SK-N-SH (cell line): ENCODE measurements at regions not wholly inside any gene's neighbourhood (a gene's known extent, or its start where the extent isn't known, plus 50 kb on each side); places are given as distances from the start of the nearest gene placed in this dataset.

ENCODE experiments used
- CTCF ChIA-PET: fragments of 300-600, 350-600 bp; formaldehyde crosslinking; extraction: SDS; loops from one replicate; lab custom pipeline; 2021; lab: Yijun Ruan, JAX
- POLR2A ChIA-PET: fragments of 350-600 bp; sonication (Branson Sonifier 250); formaldehyde crosslinking; extraction: SDS; loops from one replicate; lab custom pipeline; 2020; ENCODE audit warnings: antibody characterized with exemption, inconsistent platforms; lab: Yijun Ruan, JAX
- DNase-seq: peaks from one replicate; pipeline ENCODE4 v3.0.0; 2012
- H2AFZ ChIP-seq: fragments of 200-600 bp; sonication (generic); 2 replicates; pipeline ENCODE4 v1.8.1; 2016; ENCODE audit warnings: antibody characterized with exemption, mild to moderate bottlenecking, low read depth
- H3F3A ChIP-seq: fragments of 200-600 bp; sonication (generic); replicated peaks from 2 replicates; pipeline ENCODE3; 2016; ENCODE audit warnings: antibody characterized with exemption, mild to moderate bottlenecking; ENCODE audit not compliant: insufficient read depth
- H3K27ac ChIP-seq, 2 experiments: fragments of 200-500 bp in 1 of 2; fragments of 200-600 bp in 1 of 2; sonication (Bioruptor generic) in 1 of 2; sonication (generic), shearing (Covaris generic) in 1 of 2; 2 replicates each; pipeline versions ENCODE4 v1.5.1 to v1.6.1; 2014 to 2016; ENCODE audit warnings: low read depth in 2 of 2, inconsistent platforms in 1 of 2, low read length in 1 of 2, mild to moderate bottlenecking in 1 of 2, mixed read lengths in 1 of 2
- H3K27me3 ChIP-seq: fragments of 200-600 bp; sonication (generic), shearing (Covaris generic); 2 replicates; pipeline ENCODE4 v1.6.1; 2016; ENCODE audit warnings: mixed run types; ENCODE audit not compliant: insufficient read depth
- H3K36me3 ChIP-seq, 2 experiments: fragments of 200-500 bp in 1 of 2; fragments of 200-600 bp in 1 of 2; sonication (Bioruptor generic) in 1 of 2; sonication (generic) in 1 of 2; replicated peaks in 1 of 2; 2 replicates each; pipeline versions ENCODE3 to v1.5.1; 2014 to 2016; ENCODE audit warnings: low read length in 1 of 2, mild to moderate bottlenecking in 1 of 2; ENCODE audit not compliant: insufficient read depth in 2 of 2, control insufficient read depth in 1 of 2
- H3K4me1 ChIP-seq, 2 experiments: fragments of 200-500 bp in 1 of 2; fragments of 200-600 bp in 1 of 2; sonication (Bioruptor generic) in 1 of 2; sonication (generic), shearing (Covaris generic) in 1 of 2; 2 replicates each; pipeline versions ENCODE4 v1.5.1 to v1.6.1; 2014 to 2016; ENCODE audit warnings: low read depth in 1 of 2, low read length in 1 of 2, mixed run types in 1 of 2; ENCODE audit not compliant: insufficient read depth in 2 of 2, control insufficient read depth in 1 of 2
- H3K4me2 ChIP-seq: fragments of 200-600 bp; sonication (generic), shearing (Covaris generic); 2 replicates; pipeline ENCODE4 v1.6.1; 2017; ENCODE audit warnings: mixed run types
- H3K4me3 ChIP-seq, 2 experiments: fragments of 200-500 bp in 1 of 2; fragments of 200-600 bp in 1 of 2; sonication (Bioruptor generic) in 1 of 2; sonication (generic), shearing (Covaris generic) in 1 of 2; 2 replicates each; pipeline versions ENCODE4 v1.5.1 to v1.8.1; 2014 to 2016; ENCODE audit warnings: low read depth in 2 of 2, inconsistent platforms in 1 of 2, low read length in 1 of 2, mild to moderate bottlenecking in 1 of 2, mixed read lengths in 1 of 2, moderate library complexity in 1 of 2
- H3K79me2 ChIP-seq: fragments of 200-600 bp; sonication (generic); 2 replicates; pipeline ENCODE4 v1.8.1; 2017; ENCODE audit warnings: mild to moderate bottlenecking; ENCODE audit not compliant: insufficient read depth
- H3K9ac ChIP-seq: fragments of 200-600 bp; sonication (generic); 2 replicates; pipeline ENCODE4 v1.6.1; 2017; ENCODE audit warnings: mixed run types
- H3K9me2 ChIP-seq: fragments of 200-600 bp; sonication (generic); 2 replicates; pipeline ENCODE4 v1.6.1; 2017; ENCODE audit warnings: mixed run types
- H3K9me3 ChIP-seq: fragments of 200-600 bp; sonication (generic); 2 replicates; pipeline ENCODE4 v1.6.1; 2017; ENCODE audit warnings: mixed run types, mild to moderate bottlenecking, moderate library complexity
- H4K20me1 ChIP-seq: fragments of 200-600 bp; sonication (generic); 2 replicates; pipeline ENCODE4 v1.6.1; 2017; ENCODE audit warnings: mild to moderate bottlenecking, mixed run types; ENCODE audit not compliant: insufficient read depth
- CHD2 ChIP-seq: fragments of 150-350 bp; IDR thresholded peaks from 2 replicates; pipeline ENCODE4 v1.6.1; 2018; ENCODE audit warnings: low read length; ENCODE audit not compliant: partially characterized antibody
- ELF1 ChIP-seq: IDR thresholded peaks from 2 replicates; pipeline ENCODE4 v1.4.0; 2012
- EP300 ChIP-seq, 2 experiments: IDR thresholded peaks; 2 replicates each; pipeline versions ENCODE4 v1.4.0 to v1.6.1; 2012; ENCODE audit warnings: borderline replicate concordance in 1 of 2, low read depth in 1 of 2, low read length in 1 of 2
- FOSL2 ChIP-seq: IDR thresholded peaks from 2 replicates; pipeline ENCODE4 v1.4.0; 2012; ENCODE audit warnings: low read depth, mild to moderate bottlenecking, moderate library complexity, borderline replicate concordance
- FOXJ3 ChIP-seq: sonication (generic); formaldehyde crosslinking; IDR thresholded peaks from 2 replicates; pipeline ENCODE4 v1.5.1; 2020; ENCODE audit warnings: mild to moderate bottlenecking, missing genetic modification reagents
- GABPA ChIP-seq: IDR thresholded peaks from 2 replicates; pipeline ENCODE4 v1.4.0; 2012; ENCODE audit warnings: low read depth, mild to moderate bottlenecking
- JUND ChIP-seq: IDR thresholded peaks from 2 replicates; pipeline ENCODE4 v1.4.0; 2012
- NFIC ChIP-seq: IDR thresholded peaks from 2 replicates; pipeline ENCODE4 v1.4.0; 2012; ENCODE audit warnings: borderline replicate concordance
- NRF1 ChIP-seq: IDR thresholded peaks from 2 replicates; pipeline ENCODE4 v1.6.1; 2012; ENCODE audit warnings: low read depth, mild to moderate bottlenecking, low read length
- POLR2AphosphoS5 ChIP-seq: IDR thresholded peaks from 2 replicates; pipeline ENCODE4 v1.6.1; 2012; ENCODE audit warnings: low read depth, low read length
- RFX5 ChIP-seq: IDR thresholded peaks from 2 replicates; pipeline ENCODE4 v1.6.1; 2012; ENCODE audit warnings: mild to moderate bottlenecking, improper control_type of control experiment, low read length
- RXRA ChIP-seq: IDR thresholded peaks from 2 replicates; pipeline ENCODE4 v1.4.0; 2012; ENCODE audit warnings: low read depth, mild to moderate bottlenecking, borderline replicate concordance
- SIN3A ChIP-seq: IDR thresholded peaks from 2 replicates; pipeline ENCODE4 v1.6.1; 2012; ENCODE audit warnings: low read depth, mild to moderate bottlenecking, low read length, moderate library complexity, borderline replicate concordance
- TAF1 ChIP-seq: IDR thresholded peaks from 2 replicates; pipeline ENCODE4 v1.6.1; 2012; ENCODE audit warnings: low read depth, mild to moderate bottlenecking, low read length, moderate library complexity, borderline replicate concordance
- TCF12 ChIP-seq: IDR thresholded peaks from 2 replicates; pipeline ENCODE4 v1.4.0; 2012
- TEAD4 ChIP-seq: IDR thresholded peaks from 2 replicates; pipeline ENCODE4 v1.4.0; 2012; ENCODE audit warnings: mild to moderate bottlenecking, borderline replicate concordance; ENCODE audit not compliant: insufficient read depth
- WGBS: methylation state at CpG from one replicate; pipeline ENCODE4 v1.1.6; 2017; ENCODE audit warnings: low lambda C conversion rate; 5-methylcytosine and 5-hydroxymethylcytosine counted together
- TF ChIP-seq, protein P1 (sequence below): IDR thresholded peaks from 2 replicates; pipeline ENCODE4; 2012
- TF ChIP-seq, protein P2 (sequence below): IDR thresholded peaks from 2 replicates; pipeline ENCODE4 v1.4.0; 2012; ENCODE audit warnings: low read depth
- TF ChIP-seq, protein P3 (sequence below): fragments of 200-600 bp; sonication (generic); IDR thresholded peaks from 2 replicates; pipeline ENCODE4 v1.6.1; 2017; ENCODE audit warnings: antibody characterized with exemption, mild to moderate bottlenecking, moderate library complexity
- TF ChIP-seq, protein P4 (sequence below): IDR thresholded peaks from 2 replicates; pipeline ENCODE4 v1.4.0; 2012; ENCODE audit warnings: low read depth, borderline replicate concordance

DNA sequence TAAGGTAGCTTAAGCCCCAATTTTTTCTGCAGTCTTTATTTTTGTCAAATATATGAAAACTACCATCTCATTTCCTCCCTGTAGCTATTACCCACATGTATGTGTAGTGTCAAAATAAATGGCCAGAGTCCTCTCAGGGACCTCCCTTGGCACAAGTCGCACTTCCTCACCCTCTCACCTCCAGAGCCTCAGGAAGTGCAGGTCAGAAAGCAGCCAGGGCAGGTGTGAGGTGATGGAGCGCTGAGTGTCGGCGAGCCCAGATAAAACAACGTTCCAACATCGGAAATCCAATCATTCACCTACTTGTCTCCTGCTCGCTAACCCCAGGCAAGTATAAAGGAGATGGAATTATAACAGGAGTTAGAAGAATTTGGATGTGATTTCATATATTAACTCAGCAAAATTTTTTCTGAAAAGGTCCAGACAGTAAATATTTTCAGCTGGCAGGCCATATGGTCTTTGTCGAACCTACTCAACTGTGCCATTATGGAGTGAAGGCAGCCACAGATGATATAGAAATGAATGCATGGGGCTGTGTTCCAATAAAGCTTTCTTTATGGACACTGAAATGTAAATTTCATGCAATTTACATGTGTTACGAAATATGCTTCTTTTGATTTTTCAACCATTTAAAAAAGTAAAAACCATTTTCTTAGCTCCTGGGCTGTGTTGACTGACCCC, 76.8 kb upstream of the ERG start:
- CTCF ChIA-PET, result no interaction called here
- Histone ChIP-seq H3K9me3 (no peaks in the 10 kb centered on the region), H3K9me2 (no peaks in the 10 kb centered on the region), H3K4me1 (no peaks in the 10 kb centered on the region; a peak in 1 of 4 replicates), H3K4me3 (no peak overlapping the region), H3F3A (no peaks in the 10 kb centered on the region), H3K27me3 (peaks cover 10% of the 10 kb centered on the region; the same call in 1 of the 2 replicates), H3K79me2 (no peaks in the 10 kb centered on the region), H3K9ac (no peak overlapping the region), H2AFZ (no peak overlapping the region), H3K4me2 (no peak overlapping the region), H3K36me3 (no peaks in the 10 kb centered on the region), H3K27ac (no peak overlapping the region), H4K20me1 (no peaks in the 10 kb centered on the region)
- WGBS, result 62% methylated on average over 9 of the region's 9 CpGs
- no peak for TF ChIP-seq EP300 (IDR thresholded peaks at IDR 0.05; ENCODE audit: borderline replicate concordance in 1 of 2, low read depth in 1 of 2, low read length in 1 of 2)
- TF ChIP-seq, protein P1, sequence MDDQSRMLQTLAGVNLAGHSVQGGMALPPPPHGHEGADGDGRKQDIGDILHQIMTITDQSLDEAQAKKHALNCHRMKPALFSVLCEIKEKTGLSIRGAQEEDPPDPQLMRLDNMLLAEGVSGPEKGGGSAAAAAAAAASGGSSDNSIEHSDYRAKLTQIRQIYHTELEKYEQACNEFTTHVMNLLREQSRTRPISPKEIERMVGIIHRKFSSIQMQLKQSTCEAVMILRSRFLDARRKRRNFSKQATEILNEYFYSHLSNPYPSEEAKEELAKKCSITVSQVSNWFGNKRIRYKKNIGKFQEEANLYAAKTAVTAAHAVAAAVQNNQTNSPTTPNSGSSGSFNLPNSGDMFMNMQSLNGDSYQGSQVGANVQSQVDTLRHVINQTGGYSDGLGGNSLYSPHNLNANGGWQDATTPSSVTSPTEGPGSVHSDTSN, result no peak
- TF ChIP-seq TCF12, result no peak
- TF ChIP-seq GABPA, result no peak
- no peak for TF ChIP-seq FOSL2
- TF ChIP-seq, protein P2, sequence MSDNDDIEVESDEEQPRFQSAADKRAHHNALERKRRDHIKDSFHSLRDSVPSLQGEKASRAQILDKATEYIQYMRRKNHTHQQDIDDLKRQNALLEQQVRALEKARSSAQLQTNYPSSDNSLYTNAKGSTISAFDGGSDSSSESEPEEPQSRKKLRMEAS, result no peak
- TF ChIP-seq NRF1, result no peak
- TF ChIP-seq, protein P3, sequence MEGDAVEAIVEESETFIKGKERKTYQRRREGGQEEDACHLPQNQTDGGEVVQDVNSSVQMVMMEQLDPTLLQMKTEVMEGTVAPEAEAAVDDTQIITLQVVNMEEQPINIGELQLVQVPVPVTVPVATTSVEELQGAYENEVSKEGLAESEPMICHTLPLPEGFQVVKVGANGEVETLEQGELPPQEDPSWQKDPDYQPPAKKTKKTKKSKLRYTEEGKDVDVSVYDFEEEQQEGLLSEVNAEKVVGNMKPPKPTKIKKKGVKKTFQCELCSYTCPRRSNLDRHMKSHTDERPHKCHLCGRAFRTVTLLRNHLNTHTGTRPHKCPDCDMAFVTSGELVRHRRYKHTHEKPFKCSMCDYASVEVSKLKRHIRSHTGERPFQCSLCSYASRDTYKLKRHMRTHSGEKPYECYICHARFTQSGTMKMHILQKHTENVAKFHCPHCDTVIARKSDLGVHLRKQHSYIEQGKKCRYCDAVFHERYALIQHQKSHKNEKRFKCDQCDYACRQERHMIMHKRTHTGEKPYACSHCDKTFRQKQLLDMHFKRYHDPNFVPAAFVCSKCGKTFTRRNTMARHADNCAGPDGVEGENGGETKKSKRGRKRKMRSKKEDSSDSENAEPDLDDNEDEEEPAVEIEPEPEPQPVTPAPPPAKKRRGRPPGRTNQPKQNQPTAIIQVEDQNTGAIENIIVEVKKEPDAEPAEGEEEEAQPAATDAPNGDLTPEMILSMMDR, result no peak
- TF ChIP-seq, protein P4, sequence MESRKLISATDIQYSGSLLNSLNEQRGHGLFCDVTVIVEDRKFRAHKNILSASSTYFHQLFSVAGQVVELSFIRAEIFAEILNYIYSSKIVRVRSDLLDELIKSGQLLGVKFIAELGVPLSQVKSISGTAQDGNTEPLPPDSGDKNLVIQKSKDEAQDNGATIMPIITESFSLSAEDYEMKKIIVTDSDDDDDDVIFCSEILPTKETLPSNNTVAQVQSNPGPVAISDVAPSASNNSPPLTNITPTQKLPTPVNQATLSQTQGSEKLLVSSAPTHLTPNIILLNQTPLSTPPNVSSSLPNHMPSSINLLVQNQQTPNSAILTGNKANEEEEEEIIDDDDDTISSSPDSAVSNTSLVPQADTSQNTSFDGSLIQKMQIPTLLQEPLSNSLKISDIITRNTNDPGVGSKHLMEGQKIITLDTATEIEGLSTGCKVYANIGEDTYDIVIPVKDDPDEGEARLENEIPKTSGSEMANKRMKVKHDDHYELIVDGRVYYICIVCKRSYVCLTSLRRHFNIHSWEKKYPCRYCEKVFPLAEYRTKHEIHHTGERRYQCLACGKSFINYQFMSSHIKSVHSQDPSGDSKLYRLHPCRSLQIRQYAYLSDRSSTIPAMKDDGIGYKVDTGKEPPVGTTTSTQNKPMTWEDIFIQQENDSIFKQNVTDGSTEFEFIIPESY, result no peak
- TF ChIP-seq JUND, result no peak
- TF ChIP-seq CHD2, result no peak
- TF ChIP-seq TEAD4, result no peak
- no peak for TF ChIP-seq SIN3A
- TF ChIP-seq RFX5, result no peak
- no peak for TF ChIP-seq POLR2AphosphoS5
- no peak for TF ChIP-seq TAF1
- no peak for TF ChIP-seq NFIC
- TF ChIP-seq RXRA, result no peak
- TF ChIP-seq FOXJ3, result no peak
- TF ChIP-seq ELF1, result no peak
- POLR2A ChIA-PET, result no interaction called here
- DNase-seq, result no peak
